HG03025 (cell line): ENCODE measurements at regions not wholly inside any gene's neighbourhood (a gene's known extent, or its start where the extent isn't known, plus 50 kb on each side); places are given as distances from the start of the nearest gene placed in this dataset.

Experiments
- ATAC-seq: cut with Tn5 transposase; IDR thresholded peaks from one replicate; pipeline ENCODE4 v1.9.1; 2021; ENCODE audit warnings: mild to moderate bottlenecking, moderate library complexity; ENCODE audit not compliant: unreplicated experiment, low FRiP score

DNA sequence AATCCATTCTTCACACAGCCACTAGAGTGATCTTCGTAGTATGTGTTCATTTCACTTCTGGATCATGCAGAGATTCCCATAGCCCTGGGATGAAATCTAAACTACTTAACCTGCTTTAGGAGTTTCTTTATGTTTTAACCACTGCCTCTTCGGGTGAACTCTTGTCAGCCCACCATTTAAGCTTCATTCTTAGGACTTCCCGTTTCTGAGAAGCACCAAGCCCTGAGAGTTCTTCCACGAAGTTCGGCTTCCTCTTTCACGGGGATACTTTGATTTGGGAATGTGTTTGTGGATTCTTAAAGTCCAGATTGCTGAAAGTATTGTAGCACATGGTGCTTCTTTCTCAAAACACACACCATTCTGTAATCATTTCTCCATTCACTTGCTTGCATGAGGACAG lies 205.0 kb downstream of the UBE2E3 start:
- no peak for ATAC-seq

DNA sequence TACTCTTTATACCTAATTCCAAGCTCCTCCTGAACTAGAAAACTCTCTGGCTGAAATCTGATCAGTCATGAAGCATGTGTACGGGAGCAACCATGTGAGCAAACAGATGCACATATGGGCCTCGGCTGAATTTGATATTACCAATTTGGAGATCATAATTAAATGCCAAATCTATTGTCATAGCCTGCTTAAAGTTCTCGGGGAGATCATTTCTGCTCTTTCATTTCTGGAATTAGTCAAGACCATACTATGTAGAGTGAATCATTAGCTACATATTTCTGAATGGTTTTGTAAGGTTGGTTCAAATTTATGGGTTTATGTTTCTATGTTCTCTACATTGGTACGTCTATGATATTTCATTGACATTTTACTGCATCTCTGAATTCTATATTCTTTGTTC lies 205.5 kb downstream of the UBE2E3 start:
- no peak for ATAC-seq

DNA sequence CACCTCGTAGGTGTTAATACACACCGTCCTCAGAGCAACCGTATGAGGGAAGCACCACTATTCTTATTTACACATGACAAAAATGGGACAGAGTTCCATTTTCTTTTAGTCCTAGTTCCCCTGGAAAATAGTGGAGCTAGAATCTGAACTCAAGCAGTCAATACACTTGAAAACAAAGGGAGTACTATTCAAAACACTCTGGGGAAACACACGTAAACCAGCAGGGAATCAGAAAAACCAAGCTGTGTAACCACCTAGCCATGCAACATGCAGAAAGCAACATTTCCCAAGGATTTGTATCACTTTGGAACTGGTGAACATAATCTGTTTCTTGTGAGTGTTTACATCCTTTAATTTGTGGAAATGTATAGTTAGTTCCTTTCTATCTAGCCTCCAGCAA lies 208.2 kb downstream of the UBE2E3 start:
- no peak for ATAC-seq

DNA sequence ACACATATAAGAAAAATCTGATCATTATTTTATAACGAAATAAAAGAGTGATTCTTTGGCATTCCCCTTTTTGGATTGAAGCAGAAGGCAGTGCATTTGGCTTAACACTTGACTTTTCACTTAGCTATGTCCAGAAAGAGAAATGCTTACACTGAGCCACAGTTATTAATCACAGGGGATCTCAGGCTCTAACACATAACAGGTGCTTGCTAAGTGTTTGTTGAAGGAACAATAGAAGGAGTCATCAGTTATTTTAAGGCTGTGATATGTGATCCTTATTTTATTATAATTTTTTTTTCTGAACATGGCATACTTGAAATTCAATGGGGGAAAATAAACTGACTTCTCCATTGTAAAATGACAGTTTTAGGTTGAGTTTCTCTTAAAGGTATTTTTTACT lies 209.5 kb downstream of the UBE2E3 start:
- ATAC-seq, result no peak

DNA sequence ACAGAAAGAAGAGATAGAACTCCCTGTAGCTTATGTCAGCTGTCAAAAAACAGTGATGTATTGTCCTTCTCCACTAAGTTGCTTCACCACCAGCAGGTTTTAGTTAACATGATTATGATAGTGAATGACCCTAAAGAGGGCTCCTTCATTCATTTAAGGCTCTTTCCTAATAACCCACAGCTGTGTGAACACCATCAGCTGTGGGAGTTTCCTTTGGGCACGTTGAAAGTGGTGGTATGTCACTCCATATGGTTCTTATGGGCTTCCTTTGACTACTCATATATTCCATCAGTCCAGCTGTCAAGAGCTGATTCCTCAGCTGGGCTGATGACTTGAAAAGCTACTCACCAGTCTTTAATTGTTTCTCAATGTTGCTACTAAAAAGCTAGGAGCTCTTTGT lies 210.3 kb downstream of the UBE2E3 start:
- ATAC-seq, result no peak

DNA sequence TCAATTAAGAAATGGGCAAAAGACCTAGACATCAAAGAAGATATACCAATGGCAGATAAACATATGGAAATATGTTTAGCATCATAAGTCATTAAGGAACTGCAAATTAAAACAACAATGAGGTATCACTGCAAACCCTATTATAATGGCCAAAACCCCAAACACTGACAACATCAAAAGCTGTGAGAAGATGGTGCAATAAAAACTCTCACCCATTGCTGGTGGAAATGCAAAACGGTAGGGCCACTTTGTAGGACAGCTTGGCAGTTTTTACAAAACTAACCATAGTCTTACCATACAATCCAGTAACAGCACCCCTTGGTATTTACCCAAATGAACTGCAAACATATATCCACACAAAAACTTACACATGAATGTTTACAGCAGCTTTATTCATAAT lies 213.1 kb downstream of the UBE2E3 start:
- ATAC-seq, result no peak

DNA sequence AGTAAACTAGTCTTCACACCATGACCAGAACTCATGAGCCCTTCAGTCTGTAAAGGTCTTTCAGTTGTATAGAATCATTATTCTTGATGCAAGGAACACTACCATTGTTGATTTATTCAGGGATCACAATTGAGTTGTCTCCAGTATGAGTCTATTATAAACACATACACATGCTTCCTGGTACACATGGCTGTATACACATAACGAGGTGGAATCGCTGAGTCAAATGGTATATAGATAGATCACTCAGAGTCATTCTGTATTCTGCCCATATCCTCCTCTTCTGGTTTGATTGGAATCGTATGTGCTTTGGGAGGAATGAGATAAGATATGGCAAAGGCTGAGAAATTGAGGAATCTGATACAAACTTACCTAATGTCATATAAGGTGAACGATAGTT lies 216.0 kb downstream of the UBE2E3 start:
- ATAC-seq, result no peak

DNA sequence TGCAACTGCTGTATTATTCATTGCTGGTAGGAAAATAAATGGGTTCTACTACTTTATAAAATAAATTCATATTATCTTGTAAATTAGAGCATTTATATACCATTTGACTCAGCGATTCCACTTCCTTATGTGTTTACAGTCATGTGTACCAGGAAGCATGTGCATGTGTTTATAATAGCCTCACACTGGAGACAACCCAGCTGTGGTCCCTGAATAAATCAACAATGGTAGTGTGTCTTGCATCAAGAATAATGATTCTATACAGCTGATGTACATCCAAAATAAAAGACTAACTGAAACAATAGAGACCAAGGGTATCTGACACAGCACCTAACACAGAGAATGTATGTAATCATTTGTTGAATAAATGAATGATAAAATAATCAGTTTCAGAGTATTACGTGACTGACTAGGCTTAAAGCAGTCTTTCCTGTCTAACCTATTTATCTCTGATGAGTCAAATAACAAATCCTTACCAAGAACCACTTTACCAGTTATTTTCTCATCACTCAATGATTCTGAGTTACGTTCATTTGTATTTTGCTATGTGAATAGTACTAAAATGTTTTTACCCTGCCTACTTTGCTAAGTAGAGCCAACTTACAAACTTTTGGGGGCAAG lies 216.8 kb downstream of the UBE2E3 start:
- no peak for ATAC-seq

DNA sequence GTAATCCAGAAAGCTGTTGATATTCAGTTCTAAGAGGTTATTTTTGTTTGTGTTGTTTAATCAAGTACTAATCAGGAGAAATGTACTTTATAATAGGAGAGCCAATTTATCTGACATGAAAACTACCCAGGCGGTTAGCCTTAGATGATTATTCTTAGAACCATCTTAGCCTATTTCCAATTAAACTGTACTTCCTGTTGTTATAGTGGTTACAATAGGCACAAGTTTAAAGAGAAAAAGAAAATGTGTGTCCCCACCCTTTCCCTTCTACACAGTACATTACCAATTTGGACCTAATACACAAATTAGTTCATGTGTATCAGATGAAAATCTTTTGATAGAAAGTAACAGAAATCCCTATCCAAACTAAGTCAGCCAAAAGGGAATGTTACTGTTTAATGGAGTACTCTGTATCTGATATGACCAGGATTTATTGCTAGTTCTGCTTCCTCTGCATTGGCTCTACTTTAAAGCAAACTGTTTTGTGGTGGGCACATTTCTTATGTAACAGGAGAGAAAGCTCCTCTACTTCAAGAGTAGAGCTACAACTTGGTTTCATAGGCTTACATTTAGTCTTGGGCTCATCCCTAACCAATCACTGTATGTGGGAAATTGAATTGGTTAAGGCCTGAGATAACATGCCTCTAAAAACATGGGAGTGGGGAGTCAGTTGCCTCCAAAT lies 217.9 kb downstream of the UBE2E3 start:
- no peak for ATAC-seq

DNA sequence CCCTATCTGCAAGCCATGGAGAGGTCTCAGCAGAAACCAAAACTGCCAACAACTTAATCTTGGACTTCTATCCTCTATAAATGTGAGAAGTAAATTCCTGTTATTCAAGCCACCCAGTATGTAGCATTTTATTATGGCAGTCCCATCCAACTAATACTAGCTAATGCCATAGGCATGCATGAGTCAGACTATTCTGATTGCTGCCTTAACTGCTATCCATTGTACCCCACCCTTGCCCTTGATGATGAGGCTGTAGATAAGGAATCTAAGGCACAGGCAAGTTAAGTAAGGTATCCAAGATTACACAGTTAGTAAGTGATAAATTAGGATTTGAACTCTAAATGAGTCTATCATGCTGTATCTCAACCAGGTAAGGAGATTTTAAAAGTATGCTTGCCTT lies 223.0 kb downstream of the UBE2E3 start:
- ATAC-seq, result no peak

DNA sequence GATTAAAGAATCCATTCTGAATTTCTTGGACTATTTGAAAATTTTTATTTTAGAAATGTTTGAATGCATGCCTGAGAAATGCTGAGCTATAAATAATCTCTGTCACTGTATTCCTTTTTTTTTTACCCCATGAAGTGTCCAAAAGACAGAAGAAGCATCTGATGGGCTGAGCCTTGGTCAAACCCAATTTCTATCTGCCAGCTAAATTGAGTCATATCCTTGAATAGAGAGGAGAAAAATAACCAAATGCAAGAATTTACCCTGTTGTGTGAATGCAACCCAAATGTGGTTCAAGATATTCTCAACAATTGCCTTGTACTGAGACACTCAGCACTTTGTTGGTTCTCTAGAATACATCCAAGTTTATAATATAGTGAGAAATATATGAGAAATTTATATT lies 223.5 kb downstream of the UBE2E3 start:
- no peak for ATAC-seq

DNA sequence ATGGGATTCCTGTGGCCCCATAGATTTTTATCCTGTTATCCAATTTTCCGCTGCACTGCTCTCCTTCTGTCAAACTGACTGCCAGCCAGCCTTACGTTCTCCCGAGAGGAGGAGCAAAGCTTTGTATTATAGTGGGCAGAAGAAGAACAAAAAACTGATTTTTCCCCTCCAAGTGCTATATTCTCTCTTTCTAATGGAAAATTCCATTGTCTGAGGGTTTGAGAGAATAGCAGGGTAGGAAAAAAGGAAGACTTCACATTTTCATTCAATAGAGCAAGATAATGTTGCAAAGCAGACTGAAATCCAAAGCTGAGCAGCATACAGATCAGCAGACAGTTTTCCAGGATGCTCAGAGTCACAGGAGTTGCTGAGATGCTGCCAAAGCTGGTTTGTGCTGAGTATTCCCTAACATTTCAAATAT lies 238.0 kb downstream of the UBE2E3 start:
- no peak for ATAC-seq

DNA sequence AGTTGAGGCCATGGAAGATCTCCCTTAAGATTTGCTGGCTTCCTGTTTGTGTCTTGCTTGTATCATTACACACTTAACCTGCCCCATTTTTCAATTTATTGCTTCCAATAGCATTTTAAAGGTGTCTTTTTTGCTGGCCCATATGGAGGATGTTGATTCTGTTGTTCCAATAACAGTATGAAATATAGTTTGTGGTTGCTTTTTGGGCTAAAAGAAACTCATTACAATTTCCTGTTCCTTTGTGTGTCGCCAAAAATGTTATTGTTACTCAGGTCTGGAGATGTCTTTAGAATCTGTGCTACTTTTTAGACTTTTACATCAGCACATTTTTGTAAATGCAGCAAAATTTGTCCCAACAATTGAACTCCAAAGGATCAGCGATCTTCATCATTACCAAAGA lies 234.0 kb upstream of the ITGA4 start:
- ATAC-seq, result no peak

DNA sequence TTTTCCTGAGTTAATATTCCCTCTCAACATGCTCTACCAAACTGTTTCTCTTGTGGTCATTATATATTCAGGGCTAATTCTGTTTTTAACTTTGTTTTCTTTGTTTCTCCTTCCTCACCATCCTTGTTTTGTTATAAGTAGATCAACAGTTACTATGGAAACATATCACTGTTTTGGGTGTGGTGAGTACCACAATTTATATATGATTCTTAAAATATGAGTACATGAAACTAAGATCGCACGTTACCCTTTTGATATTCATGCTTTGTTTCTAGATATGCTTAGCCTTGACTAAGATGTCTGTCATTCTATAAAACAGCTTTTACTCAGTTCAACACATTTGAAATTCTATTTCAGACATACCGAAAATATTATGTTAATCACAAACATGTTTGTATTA lies 232.3 kb upstream of the ITGA4 start:
- ATAC-seq, result no peak

DNA sequence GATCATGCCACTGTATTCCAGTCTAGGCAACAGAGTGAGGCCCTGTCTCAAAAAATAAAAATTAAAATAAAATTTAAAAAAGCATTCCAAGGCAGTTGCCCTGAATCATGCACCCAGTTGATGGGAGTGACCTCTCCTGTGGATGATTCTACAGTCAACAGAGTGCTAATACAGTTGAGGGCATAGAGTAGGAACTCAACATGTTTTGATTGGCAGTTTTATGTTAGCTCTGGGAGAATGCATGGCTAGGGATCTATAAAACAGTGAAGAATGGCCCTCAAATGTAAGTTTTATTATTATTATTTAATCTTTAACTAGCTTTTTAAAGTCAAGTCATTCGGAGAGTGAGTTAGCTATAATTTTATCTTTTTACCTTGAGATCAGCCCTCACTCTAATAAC lies 228.5 kb upstream of the ITGA4 start:
- no peak for ATAC-seq

DNA sequence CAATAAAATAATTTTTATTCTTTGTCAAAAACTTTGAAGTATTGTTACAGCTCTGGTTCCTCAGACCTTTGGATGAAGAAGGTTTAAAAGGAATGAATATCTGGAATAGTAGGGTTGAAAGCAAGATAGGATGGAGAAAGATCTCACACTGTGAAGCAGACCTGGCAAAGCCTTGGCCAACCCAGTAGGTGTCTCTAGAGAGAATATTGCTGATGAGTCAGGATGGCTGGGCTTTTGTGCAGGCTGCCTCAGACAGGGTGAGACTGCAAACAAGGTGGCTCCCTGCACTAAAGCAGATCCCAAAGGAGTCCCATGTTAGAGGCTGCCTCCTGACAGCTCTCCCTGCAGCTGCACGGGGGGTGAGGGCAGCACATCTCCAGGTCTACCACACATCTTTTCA lies 226.0 kb upstream of the ITGA4 start:
- no peak for ATAC-seq

DNA sequence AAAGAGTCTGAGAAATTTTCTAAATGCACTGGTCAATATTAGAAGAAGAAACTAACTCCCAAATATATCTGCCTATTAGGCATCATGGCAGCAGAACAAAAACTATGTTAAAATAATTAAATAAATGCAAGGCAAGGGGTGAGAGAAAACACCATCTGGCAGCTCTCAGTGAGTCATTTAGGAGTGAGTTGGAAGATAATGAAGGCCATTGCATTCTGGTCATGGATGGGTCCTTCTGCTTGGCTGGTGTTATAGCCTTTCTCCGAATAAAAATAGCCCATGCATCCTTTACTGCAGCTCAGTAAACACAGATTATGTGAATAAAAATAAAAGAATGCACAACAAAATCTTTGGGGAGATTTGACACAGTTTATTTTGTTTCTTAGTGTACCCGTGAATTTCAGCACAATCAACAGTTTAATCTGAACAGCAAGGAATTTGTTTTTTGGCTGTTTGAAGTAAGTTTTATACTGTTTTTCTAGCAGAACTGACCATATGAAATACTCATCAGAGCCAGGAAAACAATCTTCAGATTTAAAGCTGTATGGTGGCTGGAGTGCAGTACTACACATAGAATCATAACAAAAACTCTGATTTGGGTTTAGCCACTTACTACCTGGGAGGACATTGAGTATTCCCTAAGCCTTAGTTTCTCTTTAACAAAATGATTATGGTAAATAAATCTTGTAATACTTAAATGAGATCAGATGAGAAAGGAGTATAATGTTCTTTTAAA lies 225.1 kb upstream of the ITGA4 start:
- ATAC-seq, result no peak

DNA sequence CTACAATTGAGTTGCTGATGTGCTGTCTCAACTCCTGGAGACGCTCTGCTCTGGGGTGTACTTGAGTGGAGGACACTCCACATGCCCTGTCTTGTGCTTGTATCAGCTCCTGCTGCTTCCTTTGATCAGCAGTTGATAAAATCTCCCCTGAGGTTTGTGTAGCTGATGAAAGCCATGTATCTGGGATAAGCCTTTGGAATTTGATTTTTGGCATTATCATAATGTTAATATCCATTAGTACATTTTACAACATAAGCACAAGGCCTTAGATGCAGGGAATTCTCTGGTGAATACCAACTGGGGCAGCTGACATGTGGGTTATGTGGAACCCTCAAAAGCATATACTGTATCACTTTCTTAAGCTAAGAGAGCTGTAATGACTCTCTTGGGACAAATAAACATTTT lies 222.7 kb upstream of the ITGA4 start:
- ATAC-seq, result no peak

DNA sequence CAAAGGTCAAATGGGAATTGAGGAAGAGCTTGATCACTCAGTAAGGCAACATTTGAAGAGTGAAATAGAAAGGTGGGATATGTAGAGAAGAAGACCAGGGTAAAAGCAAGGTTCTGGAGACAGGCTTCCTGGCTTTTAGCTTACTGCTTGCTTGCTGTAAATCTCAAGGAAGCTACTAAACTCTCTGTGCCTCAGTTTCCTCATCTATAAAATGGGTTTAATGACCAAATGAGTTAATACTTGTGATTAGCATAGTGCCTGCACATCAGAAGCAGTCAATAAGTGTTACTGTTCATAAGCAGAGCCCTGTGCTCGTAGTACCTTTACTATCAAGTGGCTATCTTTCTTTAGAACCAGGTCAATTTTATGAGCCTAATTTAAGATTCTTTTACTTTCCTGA lies 222.2 kb upstream of the ITGA4 start:
- ATAC-seq, result no peak

DNA sequence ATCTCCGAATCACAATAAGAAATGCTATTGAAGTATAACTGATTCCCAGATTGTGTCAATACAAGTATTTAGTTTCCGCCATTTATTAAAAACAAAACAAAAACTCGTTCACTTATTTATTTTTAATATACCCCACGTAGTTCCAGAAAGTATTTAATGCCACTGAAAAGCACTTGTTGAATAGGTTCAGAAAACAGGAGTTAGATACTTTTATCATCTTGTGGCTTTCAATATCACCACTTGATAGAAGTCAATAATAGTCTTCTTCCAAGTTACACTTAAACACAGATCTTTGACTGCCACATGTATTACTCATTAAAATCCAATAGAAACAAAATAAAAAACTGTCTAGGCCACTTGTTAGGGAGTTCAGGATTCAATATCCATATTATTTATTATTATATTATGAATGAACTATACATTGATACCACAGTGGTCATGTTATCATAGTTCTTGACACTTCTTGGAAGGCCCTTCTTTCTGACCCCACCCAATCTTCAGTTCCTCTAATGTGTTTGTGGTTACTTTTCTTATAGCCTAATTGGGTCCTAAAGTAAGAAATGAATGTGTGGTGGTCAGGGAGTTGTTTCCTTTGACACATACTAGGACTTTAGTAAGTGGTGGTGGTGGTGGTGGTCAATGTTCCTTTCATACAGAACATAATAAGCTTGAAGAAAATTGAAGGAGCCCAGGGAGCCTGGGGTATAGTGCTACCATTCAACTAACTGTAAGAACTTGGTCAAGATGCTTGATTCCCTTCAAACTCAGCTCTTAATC lies 221.3 kb upstream of the ITGA4 start:
- peak; percentile 96 for ATAC-seq

DNA sequence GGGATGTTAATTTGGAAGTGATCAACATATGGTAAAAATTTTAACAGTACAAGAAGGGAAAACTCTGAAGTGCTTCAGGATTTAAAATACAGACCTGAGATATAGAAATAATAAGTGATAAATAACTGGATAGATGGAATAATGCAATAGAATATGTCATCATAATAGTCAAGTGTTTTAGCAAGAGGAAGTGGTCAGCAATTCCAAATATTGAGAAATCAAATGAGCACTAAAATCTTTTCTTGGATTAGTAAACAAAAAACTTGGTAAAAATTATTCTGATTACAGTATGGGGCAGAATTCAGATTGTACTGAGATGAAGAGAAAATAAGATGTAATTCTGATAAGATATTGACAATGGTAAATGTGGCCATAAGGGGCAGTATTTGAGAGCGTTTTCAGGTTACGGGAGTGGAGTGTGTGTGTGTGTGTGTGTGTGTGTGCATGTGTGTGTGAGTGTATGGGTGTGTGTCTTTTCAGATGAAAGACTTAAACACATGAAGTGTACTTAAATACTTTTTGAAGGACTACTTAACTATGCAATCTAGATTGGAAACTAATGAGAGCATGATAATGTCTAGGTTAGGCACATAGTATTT lies 217.9 kb upstream of the ITGA4 start:
- ATAC-seq, result no peak
